Ecto neural progenitor cell (in vitro differentiated cells): ENCODE measurements at regions not wholly inside any gene's neighbourhood (a gene's known extent, or its start where the extent isn't known, plus 50 kb on each side); places are given as distances from the start of the nearest gene placed in this dataset.

Experiments used
- DNase-seq: peaks from one replicate; pipeline ENCODE4 v3.0.0-alpha.2; 2018; ENCODE audit warnings: low spot score

- no peak for DNase-seq
Measured at GRCh38 chr18:34978533-34978893, 62.7 kb upstream of the MAPRE2 start.

- peak; percentile 60 for DNase-seq
Measured at GRCh38 chr18:34978953-34979608, 62.1 kb upstream of the MAPRE2 start.

GRCh38 chr18:34981487-34981886 is 59.7 kb upstream of the MAPRE2 start:
- DNase-seq: no peak

GRCh38 chr18:34985963-34986362 is 55.2 kb upstream of the MAPRE2 start:
- DNase-seq: no peak

GRCh38 chr18:34990597-34990996 is 50.6 kb upstream of the MAPRE2 start:
- DNase-seq: no peak

GRCh38 chr18:34991152-34991551 is 50.1 kb upstream of the MAPRE2 start:
- DNase-seq: no peak
